HG02798 (cell line): ENCODE measurements at regions not wholly inside any gene's neighbourhood (a gene's known extent, or its start where the extent isn't known, plus 50 kb on each side); places are given as distances from the start of the nearest gene placed in this dataset.
"Not testable (repeated sequence)": the region's sequence is repeated elsewhere in the genome, so short reads cannot be mapped to it uniquely, and the experiment has no call there.

Source experiments
- ATAC-seq: cut with Tn5 transposase; IDR thresholded peaks from one replicate; pipeline ENCODE4 v1.9.1; 2021; ENCODE audit warnings: mild to moderate bottlenecking; ENCODE audit not compliant: unreplicated experiment, poor library complexity

GRCh38 chr3:186454881-186455703, 89.1 kb downstream of the CRYGS start:
- ATAC-seq, result no peak

DNA sequence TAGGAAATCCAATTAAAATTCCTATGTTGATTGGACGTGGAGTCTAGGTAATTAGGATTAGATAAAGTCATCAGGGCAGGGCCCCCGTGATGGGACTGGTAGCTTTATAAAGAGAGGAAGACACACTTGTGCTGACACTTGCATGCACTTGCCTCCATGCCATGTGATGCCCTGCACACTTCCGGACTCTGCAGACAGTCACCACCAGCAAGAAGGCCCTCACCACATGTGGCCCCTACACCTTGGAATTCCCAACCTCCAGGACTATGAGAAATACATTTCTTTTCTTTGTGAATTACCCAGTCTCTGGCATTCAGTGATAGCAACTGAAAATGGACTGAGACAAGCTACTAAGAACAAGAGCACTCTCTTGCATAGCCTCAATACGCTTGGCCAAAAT, 90.6 kb downstream of the CRYGS start:
- ATAC-seq, result no peak

DNA sequence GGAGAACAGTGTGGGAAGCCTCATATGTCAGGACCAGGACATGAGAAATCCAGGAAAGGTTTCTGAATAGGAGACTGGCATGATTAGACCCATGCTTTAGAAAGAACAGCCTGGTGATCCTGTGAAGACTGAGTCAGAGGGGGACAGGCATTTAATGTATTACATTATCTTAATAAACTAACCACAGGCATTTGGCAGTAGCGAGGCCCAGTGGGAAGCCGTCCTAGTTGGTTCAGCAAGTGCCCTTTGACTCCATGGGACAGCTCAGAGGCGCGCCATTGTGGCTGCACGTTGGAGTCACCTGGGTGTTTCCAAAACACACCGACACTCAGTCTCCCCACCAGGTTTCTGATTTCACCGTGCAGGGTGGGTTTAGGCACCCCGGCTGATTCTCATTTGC, 90.5 kb upstream of the DGKG start:
- no peak for ATAC-seq

- ATAC-seq, result no peak
These were observed 89.3 kb upstream of the DGKG start for GRCh38 chr3:186451371-186451770.

DNA sequence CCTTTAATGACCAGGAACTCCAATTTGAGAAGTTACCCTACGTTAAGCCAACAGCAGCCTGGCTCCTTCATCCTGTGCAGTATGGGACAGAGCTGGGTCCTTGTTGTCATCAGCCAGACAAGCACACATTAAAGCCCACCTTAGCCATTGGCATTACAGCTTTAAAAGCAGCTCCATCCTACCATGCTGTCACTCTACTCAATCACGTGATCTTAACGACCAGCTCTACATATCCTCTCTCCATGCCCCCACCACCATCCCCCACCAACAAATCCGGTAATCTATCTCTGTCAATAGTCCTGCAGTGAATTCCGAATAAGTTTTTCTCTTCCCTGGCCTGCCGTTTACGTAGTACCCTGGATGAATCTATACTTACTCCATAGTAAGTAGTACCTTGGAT, 82.9 kb upstream of the DGKG start:
- no peak for ATAC-seq

DNA sequence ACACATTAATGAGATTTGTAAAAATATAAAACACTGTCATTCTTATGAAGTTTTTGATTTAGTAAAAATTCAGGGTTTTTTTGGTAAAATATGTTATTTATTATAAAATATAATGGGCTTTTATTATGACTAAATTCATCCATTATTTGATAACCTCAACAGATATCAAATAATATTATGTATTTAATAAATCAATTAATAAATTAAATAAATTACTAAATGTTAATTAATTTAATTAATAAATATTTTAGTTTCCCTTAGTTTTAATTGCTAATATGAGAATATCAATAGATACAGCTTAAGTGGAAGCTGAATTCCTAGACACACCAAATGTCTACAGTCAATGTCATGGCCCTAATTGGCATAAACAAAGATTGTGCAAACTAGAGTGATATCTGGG, 82.3 kb upstream of the DGKG start:
- no peak for ATAC-seq

- ATAC-seq, result not testable (repeated sequence)
These were observed 80.9 kb upstream of the DGKG start for GRCh38 chr3:186442979-186443378.

- no peak for ATAC-seq
These were observed 80.1 kb upstream of the DGKG start for GRCh38 chr3:186442162-186442561.

- no peak for ATAC-seq
These were observed 78.9 kb upstream of the DGKG start for GRCh38 chr3:186440891-186441290.

DNA sequence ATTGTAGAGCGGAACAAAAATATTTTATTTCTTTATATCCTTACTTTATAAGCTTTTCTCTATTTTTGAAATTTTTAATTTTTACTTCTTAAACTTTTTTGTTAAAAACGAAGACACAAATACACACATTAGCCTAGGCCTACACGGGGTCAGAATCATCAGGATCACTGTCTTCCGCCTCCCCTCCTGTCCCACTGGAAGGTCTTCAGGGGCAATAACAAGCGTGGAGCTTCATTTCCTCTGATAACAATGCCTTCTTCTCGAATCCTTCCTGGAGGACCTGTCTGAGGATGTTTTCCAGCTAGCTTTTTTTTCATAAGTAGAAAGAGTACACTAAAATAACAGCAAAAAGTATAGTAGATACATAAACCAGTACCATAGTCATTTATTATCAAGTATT, 77.7 kb upstream of the DGKG start:
- ATAC-seq, result no peak

- ATAC-seq, result not testable (repeated sequence)
These were observed 73.3 kb upstream of the DGKG start for GRCh38 chr3:186435332-186435731.

GRCh38 chr3:186432944-186433732, 71.1 kb upstream of the DGKG start:
- ATAC-seq, result no peak

- no peak for ATAC-seq
These were observed 70.2 kb upstream of the DGKG start for GRCh38 chr3:186432189-186432588.

DNA sequence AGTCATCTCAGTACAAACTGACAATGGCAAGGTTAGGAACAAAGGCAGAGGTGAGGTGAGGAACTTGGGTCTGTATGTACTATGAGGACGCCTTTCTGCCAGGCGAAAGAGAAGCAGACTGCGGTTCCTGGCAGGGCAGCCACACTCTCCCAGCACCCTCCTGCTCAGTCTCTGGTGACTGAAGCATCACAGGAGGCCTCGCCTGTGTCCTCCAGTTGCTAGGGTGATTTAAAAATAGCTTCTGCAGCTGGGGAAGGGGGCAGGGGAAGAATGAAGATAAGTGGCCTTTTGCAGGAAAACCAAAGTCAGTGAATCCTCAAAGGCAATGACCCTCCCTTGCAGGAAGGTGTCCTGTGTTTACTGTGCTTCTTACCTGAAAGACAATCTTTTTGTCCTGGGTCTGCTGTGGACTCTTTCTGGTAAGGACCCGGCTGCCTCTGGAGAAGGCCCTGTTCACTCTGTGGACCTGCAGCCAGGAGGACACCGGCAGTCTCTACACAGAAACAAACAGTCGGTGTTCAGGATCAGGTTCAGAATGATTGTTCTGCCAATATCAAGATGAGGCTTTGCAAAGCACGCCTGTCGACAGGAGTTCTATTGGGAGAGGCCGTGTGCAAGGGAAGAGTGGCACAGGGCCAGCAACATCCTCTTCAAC, 65.7 kb upstream of the DGKG start:
- no peak for ATAC-seq

GRCh38 chr3:186425788-186426730, 64.0 kb upstream of the DGKG start:
- ATAC-seq, result no peak

DNA sequence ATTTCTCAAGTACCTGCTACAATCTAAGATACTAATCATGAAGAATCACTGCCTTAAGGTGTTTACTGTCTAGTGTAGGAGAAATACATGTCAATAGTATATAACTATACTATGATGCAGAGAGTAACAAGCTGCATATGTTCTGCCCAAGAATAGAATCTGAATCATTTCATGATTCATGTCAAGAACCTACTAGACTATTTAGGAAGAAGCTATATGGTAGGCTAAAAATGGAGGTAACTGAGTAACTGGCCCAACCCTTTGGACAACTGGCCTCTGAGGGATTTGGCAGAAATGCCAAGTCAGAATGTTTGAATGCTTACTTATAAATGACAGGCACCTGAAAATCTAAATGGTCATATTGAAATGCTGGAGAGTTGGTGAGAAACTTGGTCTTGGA, 59.9 kb upstream of the DGKG start:
- ATAC-seq, result no peak

DNA sequence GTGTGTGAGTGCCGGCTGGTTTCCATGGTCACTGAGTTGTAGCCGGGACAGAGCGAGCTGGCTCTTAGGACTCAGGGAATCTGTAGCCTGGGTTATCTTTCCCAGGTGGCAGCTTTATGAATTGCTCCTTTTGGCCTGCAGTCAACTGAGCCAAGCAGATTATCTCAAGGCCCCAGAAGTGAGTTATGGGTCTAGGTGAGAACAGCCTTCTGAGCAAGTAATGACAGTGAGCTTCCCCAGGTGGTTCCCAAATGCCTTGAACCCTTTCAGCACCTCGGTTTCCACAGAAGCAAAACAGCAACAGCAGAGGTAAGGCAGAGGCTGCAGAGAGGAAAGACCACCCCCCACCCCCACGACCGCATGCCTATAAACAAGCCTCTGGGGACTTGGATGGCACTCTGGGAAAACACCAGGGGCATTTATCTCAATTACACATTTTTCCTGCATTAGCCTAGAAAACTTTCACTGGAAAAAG, 56.7 kb upstream of the DGKG start:
- ATAC-seq, result no peak

GRCh38 chr3:186417791-186418190, 55.8 kb upstream of the DGKG start:
- ATAC-seq, result no peak

DNA sequence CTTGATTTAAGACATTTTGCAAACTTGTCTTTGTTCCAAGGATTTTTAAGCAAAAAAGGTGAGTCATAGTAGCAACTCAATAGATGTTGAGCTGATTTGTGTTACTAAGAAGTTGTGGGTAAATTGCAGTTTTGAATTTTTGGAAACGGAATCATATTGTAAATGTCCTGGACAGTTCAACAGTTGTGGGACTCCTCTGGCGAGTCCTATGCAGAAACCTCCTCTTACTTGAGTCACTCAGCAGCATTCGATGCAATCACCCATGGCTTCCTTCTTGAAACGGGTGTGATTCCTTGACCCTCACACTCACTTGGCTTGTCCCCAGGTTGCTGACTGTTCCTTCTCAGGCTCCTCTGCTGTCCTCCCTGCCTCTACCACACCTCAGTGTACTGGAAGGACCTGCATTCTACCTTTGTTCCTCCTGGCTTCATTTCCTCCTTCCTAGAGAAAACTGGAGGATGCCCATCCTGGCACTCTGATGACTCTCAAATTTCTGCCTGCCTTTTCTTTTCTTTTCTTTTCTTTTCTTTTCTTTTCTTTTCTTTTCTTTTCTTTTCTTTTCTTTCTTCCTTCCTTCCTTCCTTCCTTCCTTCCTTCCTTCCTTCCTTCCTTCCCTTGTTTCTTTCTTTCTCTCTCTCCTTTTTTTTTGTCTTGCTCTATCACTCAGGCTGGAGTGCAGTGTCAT, 52.8 kb upstream of the DGKG start:
- ATAC-seq, result no peak
